ENCODE measurements at regions not wholly inside any gene's neighbourhood (a gene's known extent, or its start where the extent isn't known, plus 50 kb on each side); places are given as distances from the start of the nearest gene placed in this dataset.

DNA sequence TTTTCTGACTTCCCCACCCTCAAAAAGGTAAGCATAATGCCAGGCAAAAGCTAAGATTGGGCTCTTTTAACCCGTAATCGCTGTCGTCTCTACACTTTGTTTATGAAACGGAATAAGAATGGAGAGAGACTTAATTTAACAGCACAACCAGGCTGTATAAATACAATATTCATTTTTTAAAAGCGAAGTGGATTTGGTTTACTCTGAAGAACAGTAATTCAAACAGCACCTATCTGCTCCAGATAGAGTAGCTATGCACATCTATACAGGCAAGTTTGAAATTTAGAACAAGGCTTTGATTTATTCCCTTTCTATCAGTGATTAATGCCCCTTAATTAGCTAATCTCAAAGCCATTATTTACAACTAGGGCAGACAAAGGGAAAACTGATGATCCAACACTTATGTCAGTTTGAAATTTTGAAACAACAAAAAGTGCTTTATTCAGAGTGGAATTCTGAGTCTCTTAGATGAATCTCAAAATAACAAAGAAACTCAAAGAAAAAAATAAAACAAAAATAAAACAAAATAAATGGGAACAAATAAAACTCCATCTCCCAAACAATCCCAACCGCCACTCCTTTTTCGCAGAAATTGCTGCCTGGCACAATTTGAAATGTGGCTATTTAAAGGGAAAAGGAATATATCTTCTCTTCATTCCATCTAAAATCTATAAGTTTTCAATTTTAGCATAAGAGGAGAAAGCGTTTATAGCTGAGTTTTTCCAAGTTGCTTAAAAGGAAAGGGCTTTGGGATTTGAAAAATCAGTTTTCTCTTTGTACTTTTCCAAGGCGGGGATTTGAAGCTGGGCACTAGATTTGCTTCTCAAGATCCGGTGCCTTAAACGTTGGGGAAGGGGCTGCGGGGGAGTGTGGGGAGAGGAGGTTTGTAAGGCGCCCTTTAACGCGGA lies 298.6 kb downstream of the PARP8 start:
- DNase-seq: no peak
- intact Hi-C loops (cut with DNase I; ENCODE audit: low total_unique reads): no loop called here

DNA sequence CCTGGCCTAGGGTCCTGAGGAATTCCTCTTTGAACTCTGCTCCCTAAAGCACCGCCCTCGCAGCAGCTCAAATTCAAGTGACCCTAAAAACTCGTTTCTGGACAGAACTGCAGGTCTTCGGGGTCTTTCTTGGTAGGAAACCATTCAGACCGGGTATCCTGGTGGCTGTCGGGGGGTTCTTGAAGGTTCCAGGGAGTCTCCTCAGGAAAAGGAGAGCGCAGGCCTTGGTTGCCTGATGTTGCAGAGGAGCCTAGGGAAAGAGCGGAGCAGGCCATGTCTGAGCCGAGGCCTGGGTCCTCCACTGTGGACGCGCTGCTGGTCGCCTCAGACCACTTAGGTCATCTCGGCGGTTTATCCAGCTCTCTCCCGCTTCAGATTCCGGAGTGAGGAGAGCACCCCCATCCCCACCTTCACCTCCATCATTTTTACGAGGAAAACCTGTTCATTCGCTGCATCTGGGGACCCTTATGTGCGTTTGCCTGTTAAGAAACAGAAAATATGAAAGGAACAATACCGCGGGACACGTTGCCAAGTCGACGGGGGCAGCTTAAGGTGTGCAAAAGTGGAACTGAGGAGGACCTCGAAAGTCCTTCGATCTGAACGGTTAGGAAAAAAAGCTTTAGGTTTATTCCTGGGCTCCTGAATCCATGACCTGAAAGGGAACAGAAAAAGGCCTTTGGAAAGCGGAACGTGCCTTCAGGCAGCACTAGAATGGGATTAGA lies 299.4 kb downstream of the PARP8 start:
- intact Hi-C loops (cut with DNase I; ENCODE audit: low total_unique reads): no loop called here
- Histone ChIP-seq H3K27me3 (peaks cover 3 to 79% of the 10 kb centered on the region in 2 donors), H3K4me3 (no peak overlapping the region), H3K4me1 (peaks cover 0 to 14% of the 10 kb centered on the region in 2 donors), H3K9me3 (no peaks in the 10 kb centered on the region), H3K36me3 (no peaks in the 10 kb centered on the region), H3K27ac (no peak overlapping the region)
- no peak for DNase-seq
- TF ChIP-seq, protein P1, sequence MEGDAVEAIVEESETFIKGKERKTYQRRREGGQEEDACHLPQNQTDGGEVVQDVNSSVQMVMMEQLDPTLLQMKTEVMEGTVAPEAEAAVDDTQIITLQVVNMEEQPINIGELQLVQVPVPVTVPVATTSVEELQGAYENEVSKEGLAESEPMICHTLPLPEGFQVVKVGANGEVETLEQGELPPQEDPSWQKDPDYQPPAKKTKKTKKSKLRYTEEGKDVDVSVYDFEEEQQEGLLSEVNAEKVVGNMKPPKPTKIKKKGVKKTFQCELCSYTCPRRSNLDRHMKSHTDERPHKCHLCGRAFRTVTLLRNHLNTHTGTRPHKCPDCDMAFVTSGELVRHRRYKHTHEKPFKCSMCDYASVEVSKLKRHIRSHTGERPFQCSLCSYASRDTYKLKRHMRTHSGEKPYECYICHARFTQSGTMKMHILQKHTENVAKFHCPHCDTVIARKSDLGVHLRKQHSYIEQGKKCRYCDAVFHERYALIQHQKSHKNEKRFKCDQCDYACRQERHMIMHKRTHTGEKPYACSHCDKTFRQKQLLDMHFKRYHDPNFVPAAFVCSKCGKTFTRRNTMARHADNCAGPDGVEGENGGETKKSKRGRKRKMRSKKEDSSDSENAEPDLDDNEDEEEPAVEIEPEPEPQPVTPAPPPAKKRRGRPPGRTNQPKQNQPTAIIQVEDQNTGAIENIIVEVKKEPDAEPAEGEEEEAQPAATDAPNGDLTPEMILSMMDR (IDR thresholded peaks at IDR 0.05): no peak
- TF ChIP-seq POLR2A (IDR thresholded peaks at IDR 0.05): no peak

More for the DNA sequence above, 298.6 kb downstream of the PARP8 start:
- H3K4me1 ChIP-seq: peaks cover 0 to 14% of the 10 kb centered on the region in 2 donors
- peaks cover 3 to 74% of the 10 kb centered on the region in 2 donors for H3K27me3 ChIP-seq
- no peaks in the 10 kb centered on the region for H3K36me3 ChIP-seq
- H3K27ac ChIP-seq: no peak overlapping the region
- H3K4me3 ChIP-seq: no peak overlapping the region
- no peak for TF ChIP-seq POLR2A (IDR thresholded peaks at IDR 0.05)
- TF ChIP-seq, protein P1 (IDR thresholded peaks at IDR 0.05): no peak
- no peaks in the 10 kb centered on the region for H3K9me3 ChIP-seq

DNA sequence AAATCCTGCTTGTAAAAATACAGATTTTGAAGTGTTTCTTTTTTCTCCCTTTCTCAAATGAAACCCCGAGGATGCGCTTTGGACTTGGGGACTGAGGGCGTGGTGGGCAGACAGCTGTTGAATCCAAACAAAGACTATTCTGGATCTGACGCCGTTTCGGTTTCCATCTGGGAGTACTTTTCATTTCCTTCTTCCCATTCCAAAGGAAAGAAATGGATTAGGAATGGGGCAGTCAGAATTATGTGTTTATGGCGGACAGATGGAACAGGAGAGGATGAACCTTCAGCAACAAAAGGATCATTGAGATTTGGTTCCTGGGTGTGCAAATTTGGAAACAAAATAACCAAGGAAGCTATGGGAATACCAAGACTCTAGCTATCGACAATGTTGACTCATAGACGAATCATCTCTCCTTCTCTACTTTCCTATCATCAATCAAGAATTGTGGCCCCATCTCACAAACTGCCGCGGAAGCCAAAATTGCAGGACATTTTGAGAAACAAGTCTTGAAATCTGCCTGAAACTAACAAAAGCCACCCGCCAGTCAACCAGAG lies 300.6 kb downstream of the PARP8 start:
- intact Hi-C loops (cut with DNase I; ENCODE audit: low total_unique reads): no loop called here
- no peaks in the 10 kb centered on the region for H3K9me3 ChIP-seq
- DNase-seq: no peak
- no peak overlapping the region for H3K27ac ChIP-seq
- H3K4me1 ChIP-seq: peaks cover 0 to 14% of the 10 kb centered on the region in 2 donors
- peaks cover 3 to 86% of the 10 kb centered on the region in 2 donors for H3K27me3 ChIP-seq
- peak overlapping the region in 1 of 2 donors; percentile 21 for H3K4me3 ChIP-seq
- TF ChIP-seq, protein P1 (IDR thresholded peaks at IDR 0.05): no peak
- no peak for TF ChIP-seq POLR2A (IDR thresholded peaks at IDR 0.05)
- no peaks in the 10 kb centered on the region for H3K36me3 ChIP-seq

DNA sequence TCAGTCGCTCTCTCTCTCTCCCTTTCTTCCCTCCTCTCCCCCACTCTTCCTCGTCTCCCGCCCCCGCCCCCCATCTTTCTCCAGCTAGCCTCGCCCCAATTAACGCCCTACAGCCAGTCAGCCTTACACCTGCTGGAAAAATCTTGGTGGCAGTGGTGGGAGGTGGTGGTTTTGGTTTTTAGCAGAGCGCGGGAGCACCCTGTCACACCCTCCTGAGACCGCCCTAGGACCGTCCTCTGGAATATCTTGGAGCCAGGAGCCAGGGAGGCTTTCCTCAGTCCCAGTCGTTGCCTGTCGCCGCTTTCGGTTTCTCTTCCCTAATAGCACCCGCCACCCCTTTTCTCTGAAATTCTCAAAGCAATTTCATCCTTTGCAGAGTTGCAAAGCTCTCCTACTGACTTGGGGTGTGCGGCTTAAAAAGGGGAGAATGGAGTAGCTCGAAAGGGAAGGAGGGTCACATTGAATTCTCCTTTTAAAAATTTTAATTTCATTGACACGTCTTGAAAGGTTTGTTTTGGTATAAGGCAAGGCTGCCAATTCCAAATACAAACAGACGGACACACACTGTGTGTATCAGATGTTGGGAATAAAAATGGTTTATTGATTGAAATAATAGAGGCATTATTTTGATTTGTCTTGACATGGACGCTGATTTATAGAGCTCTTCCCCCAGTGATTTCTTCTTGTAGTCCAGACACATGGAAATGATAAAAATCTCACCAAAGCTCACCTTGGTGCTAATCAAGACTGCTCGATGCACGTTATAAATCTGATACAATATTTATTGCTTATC lies 301.3 kb downstream of the PARP8 start:
- H3K27me3 ChIP-seq: peaks cover 3 to 81% of the 10 kb centered on the region in 2 donors
- TF ChIP-seq POLR2A (IDR thresholded peaks at IDR 0.05): no peak
- TF ChIP-seq, protein P1 (IDR thresholded peaks at IDR 0.05): no peak
- peak overlapping the region in 1 of 2 donors; percentile 21 for H3K4me3 ChIP-seq
- peaks cover 0 to 14% of the 10 kb centered on the region in 2 donors for H3K4me1 ChIP-seq
- intact Hi-C loops (cut with DNase I; ENCODE audit: low total_unique reads): no loop called here
- no peak for DNase-seq
- no peaks in the 10 kb centered on the region for H3K36me3 ChIP-seq
- H3K27ac ChIP-seq: no peak overlapping the region
- no peaks in the 10 kb centered on the region for H3K9me3 ChIP-seq

Data from uterus (tissue), 3 donors.